GM12878 (cell line): ENCODE measurements at regions not wholly inside any gene's neighbourhood (a gene's known extent, or its start where the extent isn't known, plus 50 kb on each side); places are given as distances from the start of the nearest gene placed in this dataset.

Source experiments
- CHD1 ChIP-seq: IDR thresholded peaks from 2 replicates; pipeline ENCODE4 v1.6.1; 2012; ENCODE audit warnings: low read depth, low read length, improper control_type of control experiment
- EGR1 ChIP-seq, 2 experiments: IDR thresholded peaks; 1 replicate in 1 of 2; 2 replicates in 1 of 2; pipeline ENCODE4 v1.6.1; 2011 to 2012; ENCODE audit warnings: low read depth in 2 of 2, low read length in 2 of 2, borderline replicate concordance in 1 of 2, mild to moderate bottlenecking in 1 of 2, moderate library complexity in 1 of 2
- JUND ChIP-seq: IDR thresholded peaks from 2 replicates; pipeline ENCODE4 v1.6.1; 2012; ENCODE audit warnings: low read depth, mild to moderate bottlenecking, low read length, improper control_type of control experiment, moderate library complexity
- NR2C2 ChIP-seq: IDR thresholded peaks from 2 replicates; pipeline ENCODE4 v1.6.1; 2011; ENCODE audit warnings: borderline replicate concordance, low read depth; ENCODE audit not compliant: control insufficient read depth, insufficient read length
- YY1 ChIP-seq: IDR thresholded peaks from 2 replicates; pipeline ENCODE4 v1.6.1; 2011; ENCODE audit warnings: low read depth, mild to moderate bottlenecking, low read length
- ZNF207 ChIP-seq: fragments of 450-650 bp; IDR thresholded peaks from 2 replicates; pipeline ENCODE4 v1.6.1; 2014; ENCODE audit warnings: antibody characterized with exemption, mild to moderate bottlenecking, borderline replicate concordance
- ZNF274 ChIP-seq: IDR thresholded peaks from one replicate; pipeline ENCODE4 v1.8.0; 2011; ENCODE audit not compliant: insufficient read length, insufficient read depth
- TF ChIP-seq, protein P1 (sequence below): fragments of 450-650 bp; IDR thresholded peaks from 2 replicates; pipeline ENCODE4 v1.6.1; 2016; ENCODE audit warnings: mild to moderate bottlenecking
- TF ChIP-seq, protein P2 (sequence below), 3 experiments: IDR thresholded peaks in 2 of 3; conservative IDR thresholded peaks in 1 of 3; 2 replicates each; pipeline ENCODE4 v1.5.1; 2011; ENCODE audit warnings: low read depth in 3 of 3, low read length in 3 of 3, mild to moderate bottlenecking in 3 of 3, control low read depth in 2 of 3, moderate library complexity in 2 of 3, inconsistent platforms in 1 of 3, mixed read lengths in 1 of 3; ENCODE audit not compliant: control insufficient read depth in 2 of 3, insufficient read depth in 1 of 3; ENCODE audit errors: extremely low read depth in 1 of 3
- TF ChIP-seq, protein P3 (sequence below): IDR thresholded peaks from 2 replicates; pipeline ENCODE4 v1.6.1; 2012; ENCODE audit warnings: mild to moderate bottlenecking, low read depth, low read length
- TF ChIP-seq, protein P4 (sequence below): fragments of 450-650 bp; IDR thresholded peaks from 2 replicates; pipeline ENCODE4 v1.6.1; 2016; ENCODE audit warnings: mild to moderate bottlenecking, moderate library complexity, borderline replicate concordance
- TF ChIP-seq, protein P5 (sequence below): IDR thresholded peaks from 2 replicates; pipeline ENCODE4 v1.6.1; 2012; ENCODE audit warnings: low read depth, low read length, improper control_type of control experiment

DNA sequence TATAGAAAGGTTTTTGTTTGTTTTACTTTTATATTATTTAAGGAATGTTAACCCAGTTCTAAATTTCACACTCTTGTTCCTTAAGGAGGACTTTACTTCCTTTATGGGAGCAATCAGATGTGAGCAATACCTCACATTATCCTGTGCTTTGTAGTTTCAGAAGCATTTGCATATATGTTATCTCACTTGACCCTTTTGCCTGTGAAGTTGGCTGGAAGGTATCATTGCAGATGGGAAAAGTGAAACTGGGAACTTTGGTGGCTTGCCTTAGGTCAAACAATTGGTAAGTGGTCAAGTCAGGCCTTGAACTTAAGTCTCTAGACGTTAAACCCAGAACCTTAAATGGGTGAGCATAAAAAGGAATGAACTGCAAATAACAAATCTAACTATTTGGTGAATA is 90.6 kb downstream of the AREG start:
- TF ChIP-seq, protein P1, sequence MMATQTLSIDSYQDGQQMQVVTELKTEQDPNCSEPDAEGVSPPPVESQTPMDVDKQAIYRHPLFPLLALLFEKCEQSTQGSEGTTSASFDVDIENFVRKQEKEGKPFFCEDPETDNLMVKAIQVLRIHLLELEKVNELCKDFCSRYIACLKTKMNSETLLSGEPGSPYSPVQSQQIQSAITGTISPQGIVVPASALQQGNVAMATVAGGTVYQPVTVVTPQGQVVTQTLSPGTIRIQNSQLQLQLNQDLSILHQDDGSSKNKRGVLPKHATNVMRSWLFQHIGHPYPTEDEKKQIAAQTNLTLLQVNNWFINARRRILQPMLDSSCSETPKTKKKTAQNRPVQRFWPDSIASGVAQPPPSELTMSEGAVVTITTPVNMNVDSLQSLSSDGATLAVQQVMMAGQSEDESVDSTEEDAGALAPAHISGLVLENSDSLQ: no peak
- TF ChIP-seq, protein P2, sequence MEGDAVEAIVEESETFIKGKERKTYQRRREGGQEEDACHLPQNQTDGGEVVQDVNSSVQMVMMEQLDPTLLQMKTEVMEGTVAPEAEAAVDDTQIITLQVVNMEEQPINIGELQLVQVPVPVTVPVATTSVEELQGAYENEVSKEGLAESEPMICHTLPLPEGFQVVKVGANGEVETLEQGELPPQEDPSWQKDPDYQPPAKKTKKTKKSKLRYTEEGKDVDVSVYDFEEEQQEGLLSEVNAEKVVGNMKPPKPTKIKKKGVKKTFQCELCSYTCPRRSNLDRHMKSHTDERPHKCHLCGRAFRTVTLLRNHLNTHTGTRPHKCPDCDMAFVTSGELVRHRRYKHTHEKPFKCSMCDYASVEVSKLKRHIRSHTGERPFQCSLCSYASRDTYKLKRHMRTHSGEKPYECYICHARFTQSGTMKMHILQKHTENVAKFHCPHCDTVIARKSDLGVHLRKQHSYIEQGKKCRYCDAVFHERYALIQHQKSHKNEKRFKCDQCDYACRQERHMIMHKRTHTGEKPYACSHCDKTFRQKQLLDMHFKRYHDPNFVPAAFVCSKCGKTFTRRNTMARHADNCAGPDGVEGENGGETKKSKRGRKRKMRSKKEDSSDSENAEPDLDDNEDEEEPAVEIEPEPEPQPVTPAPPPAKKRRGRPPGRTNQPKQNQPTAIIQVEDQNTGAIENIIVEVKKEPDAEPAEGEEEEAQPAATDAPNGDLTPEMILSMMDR (IDR thresholded peaks at IDR 0.05 in 2 of 3, conservative IDR thresholded peaks at IDR 0.05 in 1 of 3; ENCODE audit: control insufficient read depth in 2 of 3, extremely low read depth in 1 of 3, insufficient read depth in 1 of 3, low read depth in 3 of 3, low read length in 3 of 3): no peak
- no peak for TF ChIP-seq YY1
- TF ChIP-seq ZNF207: no peak
- no peak for TF ChIP-seq EGR1 (IDR thresholded peaks at IDR 0.05; ENCODE audit: borderline replicate concordance in 1 of 2, low read depth in 2 of 2, low read length in 2 of 2)
- no peak for TF ChIP-seq CHD1
- TF ChIP-seq, protein P3, sequence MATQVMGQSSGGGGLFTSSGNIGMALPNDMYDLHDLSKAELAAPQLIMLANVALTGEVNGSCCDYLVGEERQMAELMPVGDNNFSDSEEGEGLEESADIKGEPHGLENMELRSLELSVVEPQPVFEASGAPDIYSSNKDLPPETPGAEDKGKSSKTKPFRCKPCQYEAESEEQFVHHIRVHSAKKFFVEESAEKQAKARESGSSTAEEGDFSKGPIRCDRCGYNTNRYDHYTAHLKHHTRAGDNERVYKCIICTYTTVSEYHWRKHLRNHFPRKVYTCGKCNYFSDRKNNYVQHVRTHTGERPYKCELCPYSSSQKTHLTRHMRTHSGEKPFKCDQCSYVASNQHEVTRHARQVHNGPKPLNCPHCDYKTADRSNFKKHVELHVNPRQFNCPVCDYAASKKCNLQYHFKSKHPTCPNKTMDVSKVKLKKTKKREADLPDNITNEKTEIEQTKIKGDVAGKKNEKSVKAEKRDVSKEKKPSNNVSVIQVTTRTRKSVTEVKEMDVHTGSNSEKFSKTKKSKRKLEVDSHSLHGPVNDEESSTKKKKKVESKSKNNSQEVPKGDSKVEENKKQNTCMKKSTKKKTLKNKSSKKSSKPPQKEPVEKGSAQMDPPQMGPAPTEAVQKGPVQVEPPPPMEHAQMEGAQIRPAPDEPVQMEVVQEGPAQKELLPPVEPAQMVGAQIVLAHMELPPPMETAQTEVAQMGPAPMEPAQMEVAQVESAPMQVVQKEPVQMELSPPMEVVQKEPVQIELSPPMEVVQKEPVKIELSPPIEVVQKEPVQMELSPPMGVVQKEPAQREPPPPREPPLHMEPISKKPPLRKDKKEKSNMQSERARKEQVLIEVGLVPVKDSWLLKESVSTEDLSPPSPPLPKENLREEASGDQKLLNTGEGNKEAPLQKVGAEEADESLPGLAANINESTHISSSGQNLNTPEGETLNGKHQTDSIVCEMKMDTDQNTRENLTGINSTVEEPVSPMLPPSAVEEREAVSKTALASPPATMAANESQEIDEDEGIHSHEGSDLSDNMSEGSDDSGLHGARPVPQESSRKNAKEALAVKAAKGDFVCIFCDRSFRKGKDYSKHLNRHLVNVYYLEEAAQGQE: no peak
- no peak for TF ChIP-seq JUND
- TF ChIP-seq NR2C2: no peak
- TF ChIP-seq ZNF274: no peak
- TF ChIP-seq, protein P4, sequence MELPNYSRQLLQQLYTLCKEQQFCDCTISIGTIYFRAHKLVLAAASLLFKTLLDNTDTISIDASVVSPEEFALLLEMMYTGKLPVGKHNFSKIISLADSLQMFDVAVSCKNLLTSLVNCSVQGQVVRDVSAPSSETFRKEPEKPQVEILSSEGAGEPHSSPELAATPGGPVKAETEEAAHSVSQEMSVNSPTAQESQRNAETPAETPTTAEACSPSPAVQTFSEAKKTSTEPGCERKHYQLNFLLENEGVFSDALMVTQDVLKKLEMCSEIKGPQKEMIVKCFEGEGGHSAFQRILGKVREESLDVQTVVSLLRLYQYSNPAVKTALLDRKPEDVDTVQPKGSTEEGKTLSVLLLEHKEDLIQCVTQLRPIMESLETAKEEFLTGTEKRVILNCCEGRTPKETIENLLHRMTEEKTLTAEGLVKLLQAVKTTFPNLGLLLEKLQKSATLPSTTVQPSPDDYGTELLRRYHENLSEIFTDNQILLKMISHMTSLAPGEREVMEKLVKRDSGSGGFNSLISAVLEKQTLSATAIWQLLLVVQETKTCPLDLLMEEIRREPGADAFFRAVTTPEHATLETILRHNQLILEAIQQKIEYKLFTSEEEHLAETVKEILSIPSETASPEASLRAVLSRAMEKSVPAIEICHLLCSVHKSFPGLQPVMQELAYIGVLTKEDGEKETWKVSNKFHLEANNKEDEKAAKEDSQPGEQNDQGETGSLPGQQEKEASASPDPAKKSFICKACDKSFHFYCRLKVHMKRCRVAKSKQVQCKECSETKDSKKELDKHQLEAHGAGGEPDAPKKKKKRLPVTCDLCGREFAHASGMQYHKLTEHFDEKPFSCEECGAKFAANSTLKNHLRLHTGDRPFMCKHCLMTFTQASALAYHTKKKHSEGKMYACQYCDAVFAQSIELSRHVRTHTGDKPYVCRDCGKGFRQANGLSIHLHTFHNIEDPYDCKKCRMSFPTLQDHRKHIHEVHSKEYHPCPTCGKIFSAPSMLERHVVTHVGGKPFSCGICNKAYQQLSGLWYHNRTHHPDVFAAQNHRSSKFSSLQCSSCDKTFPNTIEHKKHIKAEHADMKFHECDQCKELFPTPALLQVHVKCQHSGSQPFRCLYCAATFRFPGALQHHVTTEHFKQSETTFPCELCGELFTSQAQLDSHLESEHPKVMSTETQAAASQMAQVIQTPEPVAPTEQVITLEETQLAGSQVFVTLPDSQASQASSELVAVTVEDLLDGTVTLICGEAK: no peak
- TF ChIP-seq, protein P5, sequence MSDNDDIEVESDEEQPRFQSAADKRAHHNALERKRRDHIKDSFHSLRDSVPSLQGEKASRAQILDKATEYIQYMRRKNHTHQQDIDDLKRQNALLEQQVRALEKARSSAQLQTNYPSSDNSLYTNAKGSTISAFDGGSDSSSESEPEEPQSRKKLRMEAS: no peak
